Muscle of back (tissue), 3 donors: ENCODE measurements at regions not wholly inside any gene's neighbourhood (a gene's known extent, or its start where the extent isn't known, plus 50 kb on each side); places are given as distances from the start of the nearest gene placed in this dataset.

ENCODE experiments used
- DNase-seq, 3 donors: peaks; one replicate each; pipeline versions ENCODE4 v3.0.0 to v3.0.0-alpha.2; 2013

GRCh38 chr9:81741103-81741502, 51.8 kb upstream of the TLE1 start:
- DNase-seq = no peak

- DNase-seq = no peak
Observed at GRCh38 chr9:81748091-81748490, 58.7 kb upstream of the TLE1 start.

GRCh38 chr9:81753436-81753835, 64.1 kb upstream of the TLE1 start:
- DNase-seq = no peak

- no peak for DNase-seq
Observed at GRCh38 chr9:81754245-81754644, 64.9 kb upstream of the TLE1 start.

- no peak for DNase-seq
Observed at GRCh38 chr9:81755721-81756120, 66.4 kb upstream of the TLE1 start.

GRCh38 chr9:81756561-81756960, 67.2 kb upstream of the TLE1 start:
- DNase-seq = no peak

- no peak for DNase-seq
Observed at GRCh38 chr9:81758123-81758797, 68.9 kb upstream of the TLE1 start.

- DNase-seq = peak; percentile 30 to 54 (median 49)
Observed at GRCh38 chr9:81759680-81760215, 70.4 kb upstream of the TLE1 start.

- DNase-seq = no peak
Observed at GRCh38 chr9:81767921-81768320, 78.6 kb upstream of the TLE1 start.

GRCh38 chr9:81771571-81771970, 82.2 kb upstream of the TLE1 start:
- peak in 2 of 3 donors; percentile 20 to 27 for DNase-seq

GRCh38 chr9:81772144-81772543, 82.8 kb upstream of the TLE1 start:
- DNase-seq = peak in 1 of 3 donors; percentile 50

GRCh38 chr9:81776390-81776789, 87.0 kb upstream of the TLE1 start:
- DNase-seq = peak in 1 of 3 donors; percentile 36

- DNase-seq = no peak
Observed at GRCh38 chr9:81776834-81777233, 87.5 kb upstream of the TLE1 start.

GRCh38 chr9:81777482-81777881, 88.1 kb upstream of the TLE1 start:
- DNase-seq = peak in 1 of 3 donors; percentile 37

GRCh38 chr9:81782313-81782995, 93.1 kb upstream of the TLE1 start:
- no peak for DNase-seq

GRCh38 chr9:81787747-81788632, 98.6 kb upstream of the TLE1 start:
- peak; percentile 26 to 92 (median 67) for DNase-seq

GRCh38 chr9:81789721-81790120, 100.4 kb upstream of the TLE1 start:
- DNase-seq = peak in 1 of 3 donors; percentile 56

- no peak for DNase-seq
Observed at GRCh38 chr9:81790166-81790565, 100.8 kb upstream of the TLE1 start.

- no peak for DNase-seq
Observed at GRCh38 chr9:81791076-81791475, 101.7 kb upstream of the TLE1 start.

GRCh38 chr9:81798606-81799005, 109.3 kb upstream of the TLE1 start:
- no peak for DNase-seq

- DNase-seq = no peak
Observed at GRCh38 chr9:81801190-81801589, 111.8 kb upstream of the TLE1 start.

GRCh38 chr9:81804306-81804705, 115.0 kb upstream of the TLE1 start:
- DNase-seq = peak in 1 of 3 donors; percentile 49
